SH-SY5Y (cell line): ENCODE measurements at regions not wholly inside any gene's neighbourhood (a gene's known extent, or its start where the extent isn't known, plus 50 kb on each side); places are given as distances from the start of the nearest gene placed in this dataset.

ENCODE experiments used
- GATA2 ChIP-seq: IDR thresholded peaks from 2 replicates; pipeline ENCODE4 v1.6.1; 2011; ENCODE audit warnings: mild to moderate bottlenecking, low read depth, low read length
- GATA3 ChIP-seq: IDR thresholded peaks from 2 replicates; pipeline ENCODE4 v1.6.1; 2011; ENCODE audit warnings: low read depth, mild to moderate bottlenecking, low read length, moderate library complexity

DNA sequence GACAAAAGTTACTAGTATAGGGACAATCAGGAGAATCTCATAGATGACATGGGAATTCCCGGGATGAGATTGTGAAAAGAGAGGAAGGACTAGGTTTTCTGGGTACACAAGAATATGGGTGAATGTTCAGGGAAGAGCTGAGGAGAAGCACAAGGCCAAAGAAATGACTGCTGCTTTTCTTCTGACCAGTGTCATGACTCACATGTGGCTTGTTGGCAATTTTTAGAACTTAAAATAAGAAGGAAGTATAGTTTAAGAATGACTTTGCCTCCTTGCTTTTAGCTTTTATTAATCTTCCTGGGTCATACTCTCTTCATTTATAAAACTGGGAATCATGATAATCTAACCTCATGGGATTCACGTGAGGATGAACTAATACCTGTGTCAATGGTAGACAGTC lies 652.4 kb upstream of the MEF2C start:
- TF ChIP-seq GATA2 (no peak), GATA3 (no peak)

DNA sequence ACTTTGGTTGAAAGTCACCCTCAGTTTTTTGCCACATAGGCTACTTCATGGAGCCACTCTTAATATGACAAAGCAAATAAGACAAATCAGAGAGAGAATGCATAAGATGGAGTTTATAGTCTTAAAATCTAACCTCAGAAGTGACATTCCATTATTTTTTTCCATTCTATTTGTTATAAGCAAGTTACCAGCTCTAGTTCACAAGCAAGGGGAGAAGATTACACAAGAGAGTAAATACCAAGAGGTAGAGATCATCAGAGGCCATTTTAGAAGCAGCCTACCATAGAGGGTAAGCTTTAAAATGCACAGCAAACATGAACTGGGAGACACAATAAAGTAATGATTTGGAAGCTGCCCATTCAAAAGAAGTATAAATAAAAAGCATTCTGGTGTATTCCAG lies 651.3 kb upstream of the MEF2C start:
- TF ChIP-seq GATA3 = no peak
- no peak for TF ChIP-seq GATA2

DNA sequence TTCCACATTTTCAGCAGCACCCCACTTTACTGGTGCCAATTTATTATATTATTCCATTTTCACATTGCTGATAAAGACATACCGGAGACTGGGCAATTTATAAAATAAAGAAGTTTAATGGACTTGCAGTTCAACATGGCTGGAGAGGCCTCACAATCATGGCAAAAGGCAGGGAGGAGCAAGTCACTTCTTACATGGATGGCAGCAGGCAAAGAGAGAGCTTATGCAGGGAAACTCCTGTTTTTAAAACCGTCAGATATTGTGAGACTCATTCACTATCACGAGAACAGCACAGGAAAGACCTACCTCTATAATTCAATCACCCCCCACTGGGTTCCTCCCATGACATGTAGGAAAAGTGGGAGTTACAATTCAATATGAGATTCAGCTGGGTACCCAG lies 641.8 kb upstream of the MEF2C start:
- no peak for TF ChIP-seq GATA2
- TF ChIP-seq GATA3 = no peak

DNA sequence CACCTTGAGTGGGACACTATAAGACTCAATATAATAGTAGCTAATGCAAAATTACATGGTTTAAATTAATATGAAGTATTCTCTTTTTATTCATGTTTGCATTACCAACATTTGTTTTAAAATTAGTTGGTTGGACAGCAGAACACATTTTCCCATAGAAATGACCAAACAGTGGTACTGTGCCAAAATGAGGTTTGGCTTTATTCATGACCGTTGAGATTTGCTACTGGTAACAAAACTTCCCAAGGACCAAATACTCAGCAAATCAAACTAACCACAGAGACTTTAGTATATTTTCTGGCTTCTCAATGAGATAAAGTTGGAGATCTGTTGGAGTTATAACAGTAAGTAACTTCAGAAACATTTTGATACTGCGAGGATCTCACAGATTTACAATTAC lies 637.8 kb upstream of the MEF2C start:
- TF ChIP-seq GATA3 (no peak), GATA2 (no peak)

DNA sequence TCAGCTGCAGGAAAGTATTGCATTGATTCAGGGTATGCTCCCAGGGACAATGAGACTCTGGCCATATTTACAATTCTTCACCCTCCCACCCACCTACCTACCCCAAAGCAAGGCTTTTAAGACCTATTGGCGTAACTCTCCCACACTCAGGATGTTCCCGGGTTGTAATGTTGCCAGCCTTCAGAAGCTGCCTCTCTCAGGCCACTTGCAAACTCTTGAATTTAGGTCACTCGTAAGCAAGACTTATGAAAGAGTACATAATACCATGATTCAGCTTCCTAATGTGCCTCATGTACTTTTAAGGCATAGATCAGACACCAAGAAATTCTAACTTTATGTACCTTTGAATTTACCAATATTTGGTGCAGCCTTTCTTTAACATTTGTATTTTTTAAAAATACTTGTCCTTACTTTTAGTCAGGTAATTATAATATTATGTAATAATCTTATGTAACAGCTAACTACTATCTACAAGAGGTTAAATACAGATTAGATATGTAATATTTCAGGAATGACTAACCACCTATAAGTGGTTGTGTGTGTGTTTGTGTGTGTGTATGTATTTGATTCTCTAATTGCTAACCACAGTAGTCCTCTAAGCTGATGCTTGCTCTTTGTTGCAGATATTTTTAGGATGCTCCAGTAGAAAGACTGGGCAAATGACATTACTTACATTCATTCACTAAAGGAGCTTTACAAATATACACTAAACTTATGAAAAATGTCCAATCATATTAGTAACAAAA lies 630.5 kb upstream of the MEF2C start:
- TF ChIP-seq GATA2 = no peak
- TF ChIP-seq GATA3 = no peak

DNA sequence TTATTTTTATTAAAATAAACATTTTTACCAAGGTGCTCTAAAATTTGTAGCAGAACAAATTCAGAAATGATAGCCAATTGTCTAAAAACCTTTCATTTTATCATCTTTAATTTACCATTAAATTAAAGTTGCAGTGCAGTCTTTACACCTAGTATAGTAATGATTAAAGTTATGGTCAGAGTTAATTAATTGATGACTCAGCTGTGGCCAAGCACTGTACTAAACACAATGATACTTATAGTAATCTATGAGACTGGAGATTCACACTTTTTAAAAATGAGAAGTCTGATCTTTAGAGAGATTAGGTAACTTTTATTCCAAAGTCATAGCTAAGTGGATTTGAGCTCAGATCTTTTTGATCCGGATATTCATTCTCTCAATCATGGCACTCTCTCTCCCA lies 621.1 kb upstream of the MEF2C start:
- TF ChIP-seq GATA3 (no peak), GATA2 (no peak)

DNA sequence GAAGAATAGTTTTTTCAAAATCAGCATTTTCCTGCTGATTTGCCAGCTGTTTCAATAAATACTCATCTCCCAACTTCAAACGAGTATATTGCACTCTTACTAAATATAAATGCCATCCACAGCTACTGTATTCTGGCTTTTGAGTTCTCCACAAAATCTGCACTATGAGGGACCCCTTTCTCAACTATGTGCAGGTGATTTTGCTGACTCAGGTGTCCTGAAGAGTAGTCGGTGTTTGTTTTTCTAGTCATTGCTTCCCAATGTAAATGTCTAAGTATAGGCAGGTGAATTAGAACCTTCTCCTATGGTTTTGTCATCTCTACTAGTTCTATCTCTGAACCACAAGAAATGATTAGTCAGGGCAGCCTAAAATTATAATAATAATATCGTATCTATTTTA lies 616.8 kb upstream of the MEF2C start:
- TF ChIP-seq GATA3 (no peak), GATA2 (no peak)

DNA sequence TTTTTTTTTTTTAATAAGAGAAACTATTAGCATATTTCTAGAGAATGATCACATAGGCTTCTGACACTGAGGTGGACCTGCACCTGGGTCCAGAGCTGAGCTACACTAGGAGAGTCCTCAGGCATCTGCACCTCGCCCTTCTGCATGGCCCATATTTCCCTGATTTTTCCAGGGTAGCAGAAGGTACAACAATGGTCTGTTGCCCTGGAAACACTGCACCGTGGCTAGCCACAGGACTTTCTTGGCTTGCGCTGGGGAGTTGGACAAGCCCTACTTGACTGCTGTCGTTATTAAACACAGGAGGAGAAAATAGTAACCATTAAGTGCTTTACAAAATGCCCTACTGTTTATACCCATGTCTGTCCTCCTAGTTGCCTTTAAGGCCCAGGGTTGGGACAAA lies 615.7 kb upstream of the MEF2C start:
- TF ChIP-seq GATA3 = no peak
- no peak for TF ChIP-seq GATA2

DNA sequence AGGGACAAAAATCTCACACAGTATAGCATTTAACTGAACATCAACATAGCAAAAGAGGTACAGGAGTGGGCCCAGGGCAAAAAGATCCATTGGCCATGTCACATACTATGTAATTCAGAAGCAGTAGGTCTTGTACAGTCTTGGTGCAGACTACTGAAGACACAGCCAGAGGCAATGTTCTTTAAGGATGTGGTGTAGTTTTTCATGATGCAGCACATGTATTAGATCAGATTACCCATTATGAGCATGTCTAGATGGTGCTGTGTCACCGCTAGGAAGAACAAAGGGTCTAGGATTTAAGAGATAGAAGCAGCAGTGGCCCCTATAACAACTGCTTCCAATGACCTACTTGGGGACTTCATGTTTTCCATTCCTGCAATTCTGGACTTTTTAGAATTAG lies 610.4 kb upstream of the MEF2C start:
- TF ChIP-seq GATA3 (no peak), GATA2 (no peak)

DNA sequence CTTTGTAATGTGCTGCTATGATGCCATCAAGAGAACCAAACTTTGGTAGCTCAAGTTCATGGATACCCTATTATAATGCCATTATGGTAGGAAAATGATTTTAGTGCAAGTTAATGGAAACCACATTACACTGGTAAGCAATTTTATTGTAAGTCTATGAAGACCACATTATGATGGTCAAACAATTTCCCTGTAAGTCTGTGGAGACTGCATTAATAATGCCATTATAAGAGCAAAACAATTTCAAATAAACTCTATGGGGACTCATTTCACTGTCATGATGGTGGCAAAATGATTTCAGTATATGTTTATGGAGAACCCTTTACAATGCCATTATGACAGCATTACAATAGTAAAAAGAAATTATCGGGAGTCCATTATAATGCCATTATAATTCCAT lies 602.0 kb upstream of the MEF2C start:
- TF ChIP-seq GATA3 (no peak), GATA2 (no peak)

DNA sequence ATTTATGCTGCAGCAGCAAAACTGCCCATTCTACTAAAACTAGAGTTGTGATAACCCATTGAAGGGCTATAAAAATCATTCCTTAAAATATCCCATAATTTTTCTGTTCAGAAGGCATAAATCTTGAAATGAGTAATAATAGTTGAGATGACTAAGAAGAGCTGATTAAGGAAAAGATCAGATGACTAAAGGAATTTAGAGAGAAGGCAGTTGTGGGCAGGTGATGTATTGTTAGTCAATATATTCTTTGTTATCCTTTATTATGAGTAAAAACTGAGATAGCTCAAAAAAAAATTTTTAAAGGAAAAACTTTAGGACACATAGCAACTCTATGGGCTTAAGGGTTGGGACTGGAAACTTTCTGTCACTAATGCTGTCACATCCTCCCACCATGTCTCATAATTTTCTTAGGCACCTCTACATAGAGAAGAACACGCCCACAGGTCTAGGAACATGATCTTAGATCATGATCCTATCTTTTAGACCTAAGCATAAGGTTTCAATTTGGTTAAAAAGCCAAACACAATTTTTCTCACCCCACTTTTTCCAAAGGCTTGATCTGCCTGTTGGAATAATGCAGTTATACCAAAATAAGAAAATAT lies 597.5 kb upstream of the MEF2C start:
- no peak for TF ChIP-seq GATA3
- TF ChIP-seq GATA2 = no peak

DNA sequence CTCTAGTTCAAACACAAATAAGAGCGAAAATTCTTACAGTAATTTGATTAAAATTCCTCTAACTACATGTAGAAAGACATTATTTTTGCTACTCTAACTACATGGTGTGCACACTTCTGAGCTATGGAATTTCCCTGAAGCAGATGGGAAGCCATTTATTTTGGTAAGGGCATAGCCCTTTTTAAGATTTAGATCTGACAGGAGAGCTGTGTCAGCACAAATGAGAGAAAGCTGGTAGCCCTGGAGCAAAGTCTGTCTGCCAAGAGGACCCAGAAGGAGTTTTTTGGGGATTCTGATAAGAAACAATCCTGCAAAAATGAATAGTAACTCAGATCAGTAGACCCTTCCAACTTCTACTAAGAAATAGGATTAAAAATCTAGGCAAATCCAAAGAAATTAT lies 595.9 kb upstream of the MEF2C start:
- TF ChIP-seq GATA2 = no peak
- TF ChIP-seq GATA3 = no peak

DNA sequence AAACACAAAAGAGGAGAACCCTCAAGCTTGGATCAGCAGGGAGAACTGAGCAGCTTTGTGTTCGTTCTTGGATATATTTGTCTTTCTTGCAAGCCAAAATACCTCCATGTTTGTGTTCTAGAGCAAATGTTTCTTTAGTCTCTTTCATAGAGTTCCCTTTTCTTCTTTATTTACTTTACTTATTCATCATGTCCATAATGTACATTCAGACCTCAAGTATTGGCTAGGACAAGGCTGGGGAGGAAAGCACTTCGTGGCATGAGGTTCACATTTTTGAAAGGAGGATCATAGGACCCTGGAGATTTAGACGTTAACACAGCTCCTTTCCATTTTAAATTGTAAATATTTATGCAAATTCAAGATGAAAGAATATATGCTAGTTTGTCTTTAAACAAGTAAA lies 590.2 kb upstream of the MEF2C start:
- TF ChIP-seq GATA2 (no peak), GATA3 (no peak)

DNA sequence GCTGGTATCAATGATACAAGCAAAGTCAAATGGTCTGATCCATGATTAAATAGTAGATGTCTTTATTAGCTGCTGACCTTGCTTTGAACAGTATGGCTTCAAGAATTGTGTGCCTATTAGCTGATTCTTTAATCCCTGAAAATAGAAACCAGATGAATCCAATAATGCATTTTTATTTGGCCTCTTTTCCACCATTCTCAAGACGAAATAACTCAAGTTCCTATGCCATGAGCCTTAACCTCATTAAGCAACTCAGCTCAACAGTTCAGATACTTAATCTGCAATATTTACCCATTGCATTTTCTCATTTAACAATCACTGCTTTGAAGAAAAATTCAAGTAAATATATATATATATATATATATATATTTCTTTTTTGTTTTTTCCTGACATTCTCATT lies 588.6 kb upstream of the MEF2C start:
- TF ChIP-seq GATA2 = no peak
- TF ChIP-seq GATA3 = no peak

DNA sequence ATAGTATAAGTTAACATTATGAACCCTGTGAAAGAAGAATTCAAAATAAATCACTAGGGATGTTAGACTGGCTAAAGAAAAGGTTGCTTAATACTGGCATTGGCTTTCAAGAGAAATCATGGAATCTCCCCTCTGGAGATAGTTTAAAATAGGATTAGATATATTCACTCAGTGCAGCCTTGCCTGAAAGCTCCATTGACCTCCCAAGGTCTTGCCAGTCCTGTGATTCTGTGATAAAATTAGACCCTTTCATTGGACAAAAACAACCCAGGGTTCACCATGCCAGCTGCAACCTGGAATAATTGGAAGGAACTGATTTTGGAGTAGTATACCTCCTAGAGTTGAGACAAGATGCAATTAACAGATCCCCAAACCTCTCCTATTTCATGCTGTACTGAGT lies 588.1 kb upstream of the MEF2C start:
- TF ChIP-seq GATA3 (no peak), GATA2 (no peak)

DNA sequence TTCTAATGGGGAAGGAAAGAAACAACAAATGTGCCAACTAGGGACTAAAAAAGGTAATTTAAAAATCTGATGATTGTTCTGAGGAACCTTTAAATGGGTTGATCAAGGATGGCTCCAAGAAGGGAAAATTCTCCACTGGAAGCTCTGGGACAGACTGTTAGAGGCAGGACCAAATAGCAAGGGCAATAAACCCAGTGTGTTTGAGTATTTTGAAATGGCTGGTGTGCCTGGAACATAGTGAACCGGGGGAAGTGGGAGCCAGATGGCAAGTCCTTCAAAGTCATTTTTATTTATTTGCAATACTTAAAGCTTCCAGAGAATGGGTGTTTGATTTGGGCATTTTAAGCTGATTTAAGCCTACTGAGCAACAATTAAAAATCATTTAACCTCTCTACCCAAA lies 587.7 kb upstream of the MEF2C start:
- TF ChIP-seq GATA2 (no peak), GATA3 (no peak)

DNA sequence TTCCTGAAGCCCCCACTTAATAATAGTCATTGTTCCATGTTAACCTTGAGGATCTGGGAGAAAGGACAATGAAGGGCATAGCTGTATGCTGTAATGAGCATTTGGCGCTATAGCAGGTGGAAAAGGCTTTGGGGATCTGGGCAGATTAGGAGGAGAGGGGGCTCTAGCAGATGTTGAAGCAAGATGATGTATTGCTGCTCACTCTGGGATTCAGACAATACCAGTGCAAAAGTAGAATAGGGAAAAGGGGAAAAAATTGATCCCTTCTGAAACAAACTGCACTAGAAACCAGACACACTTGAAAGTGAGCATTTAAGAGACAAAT lies 575.3 kb upstream of the MEF2C start:
- no peak for TF ChIP-seq GATA3
- no peak for TF ChIP-seq GATA2
